Dermis microvascular lymphatic vessel endothelial cell (primary cell): ENCODE measurements at regions not wholly inside any gene's neighbourhood (a gene's known extent, or its start where the extent isn't known, plus 50 kb on each side); places are given as distances from the start of the nearest gene placed in this dataset.

ENCODE experiments used
- DNase-seq, 2 donors: peaks; one replicate each; pipeline versions ENCODE4 v3.0.0 to v3.0.0-alpha.2; 2010; ENCODE audit warnings: low read depth in 2 of 2

GRCh38 chr10:36181426-36182178 is 539.5 kb upstream of the FZD8 start:
- DNase-seq = peak in 1 of 2 donors; percentile 13

GRCh38 chr10:36178616-36179015 is 536.5 kb upstream of the FZD8 start:
- DNase-seq = no peak

GRCh38 chr10:36177071-36177470 is 535.0 kb upstream of the FZD8 start:
- DNase-seq = no peak

GRCh38 chr10:36175954-36176353 is 533.9 kb upstream of the FZD8 start:
- DNase-seq = no peak

GRCh38 chr10:36173364-36173763 is 531.3 kb upstream of the FZD8 start:
- peak in 1 of 2 donors; percentile 92 for DNase-seq

GRCh38 chr10:36171953-36172940 is 530.2 kb upstream of the FZD8 start:
- peak in 1 of 2 donors; percentile 90 for DNase-seq

GRCh38 chr10:36171556-36171952 is 529.5 kb upstream of the FZD8 start:
- DNase-seq = peak in 1 of 2 donors; percentile 4

- DNase-seq = no peak
These were observed 528.9 kb upstream of the FZD8 start for GRCh38 chr10:36170943-36171501.

- DNase-seq = no peak
These were observed 528.1 kb upstream of the FZD8 start for GRCh38 chr10:36170142-36170719.

- no peak for DNase-seq
These were observed 526.7 kb upstream of the FZD8 start for GRCh38 chr10:36168777-36169176.

GRCh38 chr10:36164556-36165504 is 522.7 kb upstream of the FZD8 start:
- no peak for DNase-seq

GRCh38 chr10:36163827-36164226 is 521.7 kb upstream of the FZD8 start:
- DNase-seq = no peak

- no peak for DNase-seq
These were observed 515.4 kb upstream of the FZD8 start for GRCh38 chr10:36157486-36157885.

- no peak for DNase-seq
These were observed 506.1 kb upstream of the FZD8 start for GRCh38 chr10:36148207-36148606.

- DNase-seq = no peak
These were observed 505.4 kb upstream of the FZD8 start for GRCh38 chr10:36147529-36147928.

- peak; percentile 17 to 56 for DNase-seq
These were observed 499.9 kb upstream of the FZD8 start for GRCh38 chr10:36141856-36142560.

- DNase-seq = no peak
These were observed 487.0 kb upstream of the FZD8 start for GRCh38 chr10:36129051-36129450.

- DNase-seq = no peak
These were observed 484.0 kb upstream of the FZD8 start for GRCh38 chr10:36126076-36126475.

GRCh38 chr10:36119455-36119854 is 477.4 kb upstream of the FZD8 start:
- no peak for DNase-seq

GRCh38 chr10:36118314-36118713 is 476.2 kb upstream of the FZD8 start:
- no peak for DNase-seq
